CD14-positive monocyte (primary cell): ENCODE measurements at regions not wholly inside any gene's neighbourhood (a gene's known extent, or its start where the extent isn't known, plus 50 kb on each side); places are given as distances from the start of the nearest gene placed in this dataset.

Source experiments
- DNase-seq, 3 donors: peaks; one replicate each; pipeline ENCODE4 v3.0.0-alpha.2; 2011 to 2022
- H2AFZ ChIP-seq: 2 replicates; pipeline ENCODE4 v1.6.0; 2012; ENCODE audit warnings: mild to moderate bottlenecking, low read depth, low read length, inconsistent platforms; ENCODE audit not compliant: insufficient read depth, poor library complexity, severe bottlenecking
- H3K27ac ChIP-seq, 2 donors: 1 replicate in 1 of 2; 2 replicates in 1 of 2; pipeline ENCODE4 v1.5.1; 2012 to 2013; ENCODE audit warnings: low read length in 2 of 2, control low read depth in 1 of 2, inconsistent platforms in 1 of 2, low read depth in 1 of 2, mild to moderate bottlenecking in 1 of 2
- H3K27me3 ChIP-seq, 2 donors: one replicate each; pipeline versions ENCODE4 v1.6.0 to v1.6.1; 2011 to 2013; ENCODE audit warnings: low read length in 2 of 2; ENCODE audit not compliant: control insufficient read depth in 2 of 2, insufficient read depth in 2 of 2
- H3K36me3 ChIP-seq, 2 donors: replicated peaks in 1 of 2; 1 replicate in 1 of 2; 2 replicates in 1 of 2; pipeline versions ENCODE4 v1.5.1 to v1.6.1; 2012 to 2013; ENCODE audit warnings: low read length in 2 of 2, control low read depth in 1 of 2, inconsistent platforms in 1 of 2, mild to moderate bottlenecking in 1 of 2; ENCODE audit not compliant: insufficient read depth in 2 of 2, control insufficient read depth in 1 of 2
- H3K4me1 ChIP-seq, 2 donors: 1 replicate in 1 of 2; 2 replicates in 1 of 2; pipeline versions ENCODE4 v1.5.1 to v1.6.1; 2012 to 2013; ENCODE audit warnings: low read length in 2 of 2, control low read depth in 1 of 2, inconsistent platforms in 1 of 2, mild to moderate bottlenecking in 1 of 2, moderate library complexity in 1 of 2; ENCODE audit not compliant: insufficient read depth in 2 of 2, control insufficient read depth in 1 of 2
- H3K4me2 ChIP-seq: replicated peaks from 2 replicates; pipeline ENCODE3; 2012; ENCODE audit warnings: low read length, moderate library complexity, mild to moderate bottlenecking; ENCODE audit not compliant: poor library complexity, severe bottlenecking; ENCODE audit errors: extremely low read depth
- H3K4me3 ChIP-seq, 3 experiments: fragments of 200-600 bp in 1 of 3; sonication (generic) in 1 of 3; replicated peaks in 1 of 3; 1 replicate in 2 of 3; 2 replicates in 1 of 3; pipeline ENCODE4 v1.5.1; 2011 to 2013; ENCODE audit warnings: low read length in 3 of 3, mild to moderate bottlenecking in 3 of 3, control low read depth in 2 of 3, low read depth in 2 of 3, inconsistent platforms in 1 of 3, moderate library complexity in 1 of 3
- H3K79me2 ChIP-seq: 2 replicates; pipeline ENCODE4 v1.6.0; 2012; ENCODE audit warnings: mild to moderate bottlenecking, control low read depth, inconsistent platforms, low read length, moderate library complexity; ENCODE audit not compliant: insufficient read depth
- H3K9ac ChIP-seq: 2 replicates; pipeline ENCODE4 v1.6.0; 2017; ENCODE audit warnings: low read length, mild to moderate bottlenecking; ENCODE audit not compliant: insufficient read depth, poor library complexity, severe bottlenecking
- H3K9me3 ChIP-seq, 2 donors: replicated peaks in 1 of 2; 1 replicate in 1 of 2; 2 replicates in 1 of 2; pipeline versions ENCODE4 v1.5.1 to v1.6.1; 2012 to 2013; ENCODE audit warnings: low read length in 2 of 2, control low read depth in 1 of 2; ENCODE audit not compliant: control insufficient read depth in 1 of 2, insufficient read depth in 1 of 2
- H4K20me1 ChIP-seq: 2 replicates; pipeline ENCODE4 v1.6.0; 2012; ENCODE audit warnings: mild to moderate bottlenecking, low read length, control low read depth, moderate library complexity; ENCODE audit not compliant: insufficient read depth
- H3K27ac Mint-ChIP-seq, 7 donors: one replicate each; pipeline ENCODE4 v1.8.0; 2020; ENCODE audit warnings: mild to moderate bottlenecking in 7 of 7, mixed read lengths in 7 of 7, moderate library complexity in 6 of 7, inconsistent platforms in 2 of 7
- H3K27me3 Mint-ChIP-seq, 3 donors: one replicate each; pipeline ENCODE4 v1.8.0; 2021 to 2022; ENCODE audit warnings: low read depth in 3 of 3, mild to moderate bottlenecking in 3 of 3, mixed read lengths in 3 of 3, moderate library complexity in 3 of 3, inconsistent platforms in 1 of 3
- H3K36me3 Mint-ChIP-seq, 2 donors: one replicate each; pipeline ENCODE4 v1.8.0; 2020; ENCODE audit warnings: mixed read lengths in 2 of 2, inconsistent platforms in 1 of 2, mild to moderate bottlenecking in 1 of 2
- H3K4me1 Mint-ChIP-seq: one replicate; pipeline ENCODE4 v1.8.0; 2020; ENCODE audit warnings: mild to moderate bottlenecking, mixed read lengths
- H3K4me3 Mint-ChIP-seq, 2 donors: one replicate each; pipeline ENCODE4 v1.8.0; 2020; ENCODE audit warnings: mild to moderate bottlenecking in 2 of 2, mixed read lengths in 2 of 2, moderate library complexity in 1 of 2
- H3K9me3 Mint-ChIP-seq, 7 donors: one replicate each; pipeline ENCODE4 v1.8.0; 2020 to 2022; ENCODE audit warnings: mixed read lengths in 7 of 7, mild to moderate bottlenecking in 6 of 7, moderate library complexity in 6 of 7, inconsistent platforms in 2 of 7
- CTCF ChIP-seq: fragments of 200-600 bp; IDR thresholded peaks from one replicate; pipeline ENCODE4 v1.8.0; 2022; ENCODE audit warnings: antibody characterized with exemption, mild to moderate bottlenecking
- WGBS: methylation state at CpG from one replicate; pipeline ENCODE4 v1.1.5; 2013; ENCODE audit warnings: missing lambda C conversion rate; ENCODE audit not compliant: insufficient coverage; 5-methylcytosine and 5-hydroxymethylcytosine counted together
- intact Hi-C, 2 donors: fragments of 100-400 bp; cut with micrococcal nuclease; formaldehyde crosslinking; loops; one replicate each; pipeline versions ENCODE4 v1.15.0 to v1.15.1; 2023

DNA sequence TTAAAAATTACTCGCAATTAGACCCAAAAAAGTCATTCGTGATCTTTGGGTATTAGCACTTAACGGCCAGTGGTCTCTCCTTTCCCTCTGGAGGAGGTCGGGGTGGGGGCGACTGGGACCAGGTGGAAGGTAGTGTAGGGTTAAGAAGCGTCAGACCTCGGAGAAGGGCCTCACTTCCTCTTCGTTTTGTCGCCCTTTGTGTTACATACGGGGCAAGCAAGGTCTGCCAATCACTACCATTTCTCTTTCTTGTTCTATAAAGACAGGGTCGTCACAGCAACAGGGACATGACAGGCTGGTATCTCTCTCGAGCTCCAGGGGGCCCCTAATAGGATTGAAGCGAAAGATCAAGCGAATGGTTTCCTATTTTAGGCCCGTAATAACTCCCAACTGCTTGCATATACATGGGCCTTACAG, 136.6 kb downstream of the INSIG2 start:
- no peak overlapping the region for H3K9ac ChIP-seq
- peak in 1 of 3 donors; percentile 17 for DNase-seq
- peaks cover 0 to 15% of the 10 kb centered on the region in 2 donors for H3K9me3 ChIP-seq
- no peaks in the 10 kb centered on the region for H3K79me2 ChIP-seq
- H3K36me3 Mint-ChIP-seq, result peaks cover 7 to 9% of the 10 kb centered on the region in 2 donors
- H3K4me3 Mint-ChIP-seq, result peak overlapping the region; percentile 54 to 87
- peaks cover 15% of the 10 kb centered on the region for H3K4me1 Mint-ChIP-seq
- TF ChIP-seq CTCF, result no peak
- peaks cover 77 to 94% (median 81%) of the 10 kb centered on the region in 3 donors for H3K27me3 Mint-ChIP-seq
- peaks cover 15 to 16% of the 10 kb centered on the region in 2 donors for H3K4me1 ChIP-seq
- no peaks in the 10 kb centered on the region for H3K36me3 ChIP-seq
- H3K9me3 Mint-ChIP-seq, result peaks cover 0 to 21% (median 10%) of the 10 kb centered on the region in 7 donors
- intact Hi-C loops, result loop anchor here (5.0 to 10.0 kb wide), 2 partner anchors 632 to 1070 kb away; no protein-coding TSS in a partner anchor
- WGBS, result 21% methylated on average over 10 of the region's 15 CpGs
- H4K20me1 ChIP-seq, result no peaks in the 10 kb centered on the region
- peak overlapping the region; percentile 87 for H2AFZ ChIP-seq
- peak overlapping the region; percentile 89 for H3K4me2 ChIP-seq
- peaks cover 73 to 86% of the 10 kb centered on the region in 2 donors for H3K27me3 ChIP-seq
- no peak overlapping the region for H3K27ac ChIP-seq
- peak overlapping the region in 2 of 3 experiments; percentile 13 to 79 for H3K4me3 ChIP-seq
- H3K27ac Mint-ChIP-seq, result no peak overlapping the region

DNA sequence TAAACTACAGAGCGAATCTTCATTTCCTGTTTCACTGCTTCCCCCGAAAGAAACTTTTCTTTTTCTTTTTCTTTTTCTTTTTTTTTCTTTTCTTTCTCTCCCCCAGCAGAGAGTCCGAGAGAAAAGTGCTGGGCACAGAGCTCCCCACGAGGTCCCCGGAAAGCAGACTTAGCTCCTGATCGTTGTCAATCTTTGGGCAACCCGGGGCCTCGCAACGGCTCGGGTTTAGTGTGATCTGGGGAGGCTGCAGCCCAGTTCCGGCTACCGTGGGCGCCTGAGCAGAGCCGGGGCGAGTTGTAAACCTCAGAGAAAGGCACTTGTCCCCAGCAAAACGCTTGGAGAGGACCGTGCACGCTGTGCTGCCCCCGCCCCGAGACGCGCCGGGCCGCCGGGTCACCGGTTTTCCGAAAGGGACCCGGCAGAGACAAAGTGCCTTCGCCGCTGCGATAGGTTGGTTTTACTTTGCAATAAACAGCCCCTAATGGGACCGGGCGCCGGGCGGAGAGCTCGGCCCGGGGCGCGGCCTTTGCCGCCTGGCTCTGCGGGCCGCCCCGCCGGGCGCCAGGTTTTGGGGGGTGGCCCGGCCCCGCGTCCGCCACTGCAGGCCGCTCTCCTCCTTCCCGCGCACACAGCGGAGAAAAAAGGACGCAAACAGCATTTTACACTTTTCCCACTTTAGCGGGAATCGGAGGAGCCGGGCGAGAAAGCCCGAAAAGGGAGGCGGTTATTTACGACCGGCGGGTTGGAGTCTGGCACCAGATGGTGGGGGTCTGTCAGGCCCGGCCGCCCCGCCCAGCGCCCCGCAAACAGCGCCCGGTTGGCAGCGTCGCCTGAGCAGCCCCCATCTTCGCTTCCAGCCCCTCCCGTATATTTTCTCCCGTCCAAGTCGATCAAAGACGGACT, 136.0 kb downstream of the INSIG2 start:
- peak; percentile 16 to 29 (median 22) for DNase-seq
- Histone ChIP-seq H4K20me1 (no peaks in the 10 kb centered on the region), H3K9me3 (peaks cover 0 to 15% of the 10 kb centered on the region in 2 donors), H3K79me2 (no peaks in the 10 kb centered on the region), H3K27ac (no peak overlapping the region), H3K36me3 (no peaks in the 10 kb centered on the region), H3K4me2 (peak overlapping the region; percentile 89), H3K4me1 (peaks cover 15 to 16% of the 10 kb centered on the region in 2 donors), H3K27me3 (peaks cover 79 to 93% of the 10 kb centered on the region in 2 donors), H2AFZ (peak overlapping the region; percentile 87), H3K9ac (peak overlapping the region; percentile 52), H3K4me3 (peak overlapping the region; percentile 41 to 79 (median 46))
- Mint-ChIP-seq H3K36me3 (peaks cover 7 to 9% of the 10 kb centered on the region in 2 donors), H3K27ac (peak overlapping the region in 2 of 7 donors; percentile 38 to 72), H3K4me1 (peaks cover 15% of the 10 kb centered on the region), H3K4me3 (peak overlapping the region; percentile 93 to 98), H3K9me3 (peaks cover 0 to 21% (median 10%) of the 10 kb centered on the region in 7 donors), H3K27me3 (peaks cover 80 to 93% (median 85%) of the 10 kb centered on the region in 3 donors)
- intact Hi-C loops, result loop anchor here (5.0 to 10.0 kb wide), 2 partner anchors 633 to 1071 kb away; no protein-coding TSS in a partner anchor
- no peak for TF ChIP-seq CTCF
- WGBS, result under 1% methylated on average over 71 of the region's 77 CpGs
